ENCODE measurements at regions not wholly inside any gene's neighbourhood (a gene's known extent, or its start where the extent isn't known, plus 50 kb on each side); places are given as distances from the start of the nearest gene placed in this dataset.
A peak's percentile ranks its signal among the peaks of the same experiment; 100 is the strongest.
"Not testable (repeated sequence)": the region's sequence is repeated elsewhere in the genome, so short reads cannot be mapped to it uniquely, and the experiment has no call there.

- H3K9me3 ChIP-seq (ENCODE audit: insufficient read depth, low read depth); H3K9me2 ChIP-seq (ENCODE audit: insufficient read depth); H3K27ac ChIP-seq; H3F3A ChIP-seq (ENCODE audit: insufficient read depth, low read depth); H3K27me3 ChIP-seq (ENCODE audit: insufficient read depth, low read depth); H3K4me3 ChIP-seq; H3K79me2 ChIP-seq (ENCODE audit: low read depth); H2AFZ ChIP-seq; H4K20me1 ChIP-seq (ENCODE audit: insufficient read depth); H3K4me1 ChIP-seq (replicated peaks; ENCODE audit: insufficient read depth); H3K36me3 ChIP-seq (ENCODE audit: low read depth); BruUV-seq (replicated peaks): not testable (repeated sequence)
- TF ChIP-seq, protein P1, sequence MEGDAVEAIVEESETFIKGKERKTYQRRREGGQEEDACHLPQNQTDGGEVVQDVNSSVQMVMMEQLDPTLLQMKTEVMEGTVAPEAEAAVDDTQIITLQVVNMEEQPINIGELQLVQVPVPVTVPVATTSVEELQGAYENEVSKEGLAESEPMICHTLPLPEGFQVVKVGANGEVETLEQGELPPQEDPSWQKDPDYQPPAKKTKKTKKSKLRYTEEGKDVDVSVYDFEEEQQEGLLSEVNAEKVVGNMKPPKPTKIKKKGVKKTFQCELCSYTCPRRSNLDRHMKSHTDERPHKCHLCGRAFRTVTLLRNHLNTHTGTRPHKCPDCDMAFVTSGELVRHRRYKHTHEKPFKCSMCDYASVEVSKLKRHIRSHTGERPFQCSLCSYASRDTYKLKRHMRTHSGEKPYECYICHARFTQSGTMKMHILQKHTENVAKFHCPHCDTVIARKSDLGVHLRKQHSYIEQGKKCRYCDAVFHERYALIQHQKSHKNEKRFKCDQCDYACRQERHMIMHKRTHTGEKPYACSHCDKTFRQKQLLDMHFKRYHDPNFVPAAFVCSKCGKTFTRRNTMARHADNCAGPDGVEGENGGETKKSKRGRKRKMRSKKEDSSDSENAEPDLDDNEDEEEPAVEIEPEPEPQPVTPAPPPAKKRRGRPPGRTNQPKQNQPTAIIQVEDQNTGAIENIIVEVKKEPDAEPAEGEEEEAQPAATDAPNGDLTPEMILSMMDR (conservative IDR thresholded peaks at IDR 0.05) = peak; percentile 75
- peak overlapping the region; percentile 26; the same call in 1 of the 2 replicates for H3K4me2 ChIP-seq
- POLR2A ChIA-PET (ENCODE audit: unreplicated experiment) = interaction anchor here (0.7 kb wide), 1 partner anchor 122 kb away, joined by 8 read pairs; no protein-coding TSS in a partner anchor
- CTCF ChIA-PET = interaction anchor here (0.6 to 0.7 kb wide), 2 partner anchors 65 to 128 kb away, joined by 3 to 4 read pairs; no protein-coding TSS in a partner anchor
- DNase-seq = peak in 1 of 2 experiments; percentile 74
- intact Hi-C loops (cut with micrococcal nuclease; ENCODE audit: unreplicated experiment) = loop anchor here (10.0 kb wide), 2 partner anchors 552 to 1268 kb away; no protein-coding TSS in a partner anchor
These were observed 82.7 kb upstream of the KIF2A start for GRCh38 chr5:62223312-62223670.

GRCh38 chr5:62224987-62225601, 80.9 kb upstream of the KIF2A start:
- H3K4me1 ChIP-seq (replicated peaks; ENCODE audit: insufficient read depth); H3K4me2 ChIP-seq; DNase-seq; H3K36me3 ChIP-seq (ENCODE audit: low read depth); POLR2A ChIA-PET (ENCODE audit: unreplicated experiment); H4K20me1 ChIP-seq (ENCODE audit: insufficient read depth); H3K27me3 ChIP-seq (ENCODE audit: insufficient read depth, low read depth); H3K27ac ChIP-seq; H3K9me2 ChIP-seq (ENCODE audit: insufficient read depth); H3K9me3 ChIP-seq (ENCODE audit: insufficient read depth, low read depth); H2AFZ ChIP-seq; H3F3A ChIP-seq (ENCODE audit: insufficient read depth, low read depth); H3K4me3 ChIP-seq; BruUV-seq (replicated peaks); H3K79me2 ChIP-seq (ENCODE audit: low read depth): not testable (repeated sequence)
- CTCF ChIA-PET = interaction anchor here (0.6 kb wide), 1 partner anchor 164 kb away, joined by 5 read pairs; no protein-coding TSS in a partner anchor
- intact Hi-C loops (cut with micrococcal nuclease; ENCODE audit: unreplicated experiment) = loop anchor here (5.0 to 10.0 kb wide), 3 partner anchors 127 to 1270 kb away; no protein-coding TSS in a partner anchor
- TF ChIP-seq, protein P1 (conservative IDR thresholded peaks at IDR 0.05) = peak; percentile 77

DNA sequence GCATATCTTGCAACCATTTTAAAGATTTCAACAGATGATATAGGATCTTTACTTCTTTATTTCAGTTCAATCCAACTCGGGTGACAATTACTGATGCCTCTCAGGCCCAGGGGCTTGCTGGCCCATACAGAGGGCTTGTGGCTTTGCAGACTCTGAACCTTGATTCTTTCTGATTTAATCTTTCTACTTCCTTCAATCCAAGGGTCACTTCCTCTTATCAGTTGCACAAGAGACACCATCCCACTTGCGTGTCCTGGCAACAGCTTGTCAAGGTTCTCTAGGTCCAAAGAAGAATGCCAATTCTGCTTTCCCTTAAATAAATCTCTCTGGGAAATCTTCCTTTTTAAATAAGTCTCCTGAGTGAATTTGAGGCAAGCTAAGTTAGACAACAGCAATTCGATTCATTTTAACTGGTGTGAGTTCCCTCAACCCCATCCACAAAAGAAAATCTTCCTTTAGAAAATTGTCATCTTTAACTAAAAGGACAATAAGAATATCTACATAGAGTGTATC, 75.1 kb upstream of the KIF2A start:
- H3K9me3 ChIP-seq (ENCODE audit: insufficient read depth, low read depth); H4K20me1 ChIP-seq (ENCODE audit: insufficient read depth); intact Hi-C loops (cut with micrococcal nuclease; ENCODE audit: unreplicated experiment); H3K79me2 ChIP-seq (ENCODE audit: low read depth); H3K27me3 ChIP-seq (ENCODE audit: insufficient read depth, low read depth); H3K4me3 ChIP-seq; DNase-seq; H3K4me2 ChIP-seq; H3K9me2 ChIP-seq (ENCODE audit: insufficient read depth); CTCF ChIA-PET; H3K36me3 ChIP-seq (ENCODE audit: low read depth); H3F3A ChIP-seq (ENCODE audit: insufficient read depth, low read depth); H2AFZ ChIP-seq; BruUV-seq (replicated peaks); H3K27ac ChIP-seq: not testable (repeated sequence)
- peaks cover 10% of the 10 kb centered on the region for H3K4me1 ChIP-seq (replicated peaks; ENCODE audit: insufficient read depth)
- POLR2A ChIA-PET (ENCODE audit: unreplicated experiment) = interaction anchor here (0.6 kb wide), 1 partner anchor 173 kb away, joined by 7 read pairs; the partner anchor contains the start of gene DIMT1

- Histone ChIP-seq H3K27me3 (ENCODE audit: insufficient read depth, low read depth) (no peaks in the 10 kb centered on the region), H3K9me3 (ENCODE audit: insufficient read depth, low read depth) (no peaks in the 10 kb centered on the region), H3F3A (ENCODE audit: insufficient read depth, low read depth) (peaks cover 8% of the 10 kb centered on the region; the same call in 1 of the 2 replicates), H2AFZ (no peak overlapping the region), H3K9me2 (ENCODE audit: insufficient read depth) (no peaks in the 10 kb centered on the region), H3K4me2 (no peak overlapping the region), H4K20me1 (ENCODE audit: insufficient read depth) (no peaks in the 10 kb centered on the region), H3K4me1 (replicated peaks; ENCODE audit: insufficient read depth) (peaks cover 10% of the 10 kb centered on the region), H3K79me2 (ENCODE audit: low read depth) (no peaks in the 10 kb centered on the region), H3K4me3 (no peak overlapping the region), H3K27ac (no peak overlapping the region), H3K36me3 (ENCODE audit: low read depth) (no peaks in the 10 kb centered on the region)
- DNase-seq = no peak
- BruUV-seq (replicated peaks) = no TSS peak
- TF ChIP-seq EZH2 (IDR thresholded peaks at IDR 0.05; ENCODE audit: low read depth) = no peak
- TF ChIP-seq, protein P1 (conservative IDR thresholded peaks at IDR 0.05) = no peak
- ChIA-PET POLR2A (ENCODE audit: unreplicated experiment) (no interaction called here), CTCF (interaction anchor here (0.6 kb wide), 1 partner anchor 1583 kb away, joined by 3 read pairs; no protein-coding TSS in a partner anchor)
- intact Hi-C loops (cut with micrococcal nuclease; ENCODE audit: unreplicated experiment) = no loop called here
These were observed 74.4 kb upstream of the KIF2A start for GRCh38 chr5:62231576-62231975.

DNA sequence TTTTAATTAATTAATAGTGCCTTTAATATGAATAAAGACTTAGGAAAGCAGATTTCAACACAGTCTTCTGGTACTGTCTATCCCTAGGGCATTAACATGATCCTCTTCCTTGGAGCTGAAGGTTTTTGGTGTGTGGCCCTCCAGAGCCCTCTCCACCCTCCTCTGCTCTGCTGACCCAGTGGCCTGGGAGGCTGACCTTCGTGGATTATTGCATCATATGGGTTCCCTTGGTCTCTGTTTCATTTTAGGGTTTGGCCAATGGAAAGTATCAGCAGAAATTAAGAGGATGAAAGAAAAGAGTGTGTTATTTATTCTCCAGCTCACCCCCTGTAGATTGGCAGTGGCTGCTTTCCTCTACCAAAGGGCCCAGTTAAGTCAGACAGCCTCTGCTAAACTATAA, 73.8 kb upstream of the KIF2A start:
- intact Hi-C loops (cut with micrococcal nuclease; ENCODE audit: unreplicated experiment); H3K9me2 ChIP-seq (ENCODE audit: insufficient read depth); H4K20me1 ChIP-seq (ENCODE audit: insufficient read depth); H3K9me3 ChIP-seq (ENCODE audit: insufficient read depth, low read depth); H3K4me2 ChIP-seq; H3K27me3 ChIP-seq (ENCODE audit: insufficient read depth, low read depth); CTCF ChIA-PET; H3F3A ChIP-seq (ENCODE audit: insufficient read depth, low read depth); H3K36me3 ChIP-seq (ENCODE audit: low read depth); BruUV-seq (replicated peaks); H3K27ac ChIP-seq; H2AFZ ChIP-seq; H3K79me2 ChIP-seq (ENCODE audit: low read depth); DNase-seq; H3K4me3 ChIP-seq: not testable (repeated sequence)
- POLR2A ChIA-PET (ENCODE audit: unreplicated experiment) = interaction anchor here (0.7 kb wide), 1 partner anchor 239 kb away, joined by 7 read pairs; no protein-coding TSS in a partner anchor
- peaks cover 10% of the 10 kb centered on the region for H3K4me1 ChIP-seq (replicated peaks; ENCODE audit: insufficient read depth)
